Suppressor macrophage treated with lipopolysaccharide for 1 hour (primary cell): ENCODE measurements at regions not wholly inside any gene's neighbourhood (a gene's known extent, or its start where the extent isn't known, plus 50 kb on each side); places are given as distances from the start of the nearest gene placed in this dataset.

Experiments used
- DNase-seq, 3 donors: peaks; one replicate each; pipeline ENCODE4 v3.0.0-alpha.2; 2020 to 2022

DNA sequence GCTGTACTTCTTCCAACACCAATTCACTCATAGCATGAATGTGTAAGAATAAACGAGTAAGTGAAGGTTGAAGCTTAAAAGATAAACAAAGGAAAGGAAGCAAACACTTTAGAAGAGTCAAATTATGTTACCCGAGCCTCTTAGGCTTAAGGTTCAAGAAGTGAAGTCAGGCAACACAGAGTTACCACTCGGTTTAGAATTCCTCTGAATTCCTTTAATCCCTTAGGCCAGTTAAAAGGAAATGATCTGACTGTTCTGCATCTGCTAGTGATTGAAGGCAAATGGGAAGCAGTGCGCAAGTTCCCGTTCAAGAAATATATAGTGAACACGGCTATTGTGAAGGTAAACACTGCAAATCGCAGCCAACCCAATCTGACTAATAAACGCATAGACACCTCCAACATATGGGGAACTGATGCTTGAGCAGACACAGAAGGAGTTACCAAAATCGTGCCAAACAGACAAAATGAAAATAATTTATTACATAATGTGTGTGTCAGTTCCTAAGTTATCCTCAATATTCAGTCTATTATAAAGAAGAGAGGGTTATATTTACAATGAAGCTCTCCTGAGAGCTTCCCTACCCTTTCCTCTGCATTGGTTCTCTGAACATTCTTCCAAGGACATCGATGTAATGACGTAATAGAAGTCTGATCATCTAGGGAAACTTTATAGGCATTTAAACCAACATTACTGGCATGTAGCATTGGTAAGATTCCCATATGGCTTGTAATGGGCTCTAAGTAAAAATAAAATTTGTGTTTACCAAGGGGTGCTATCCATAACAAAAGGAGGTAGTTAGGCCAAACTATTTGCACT is 837.1 kb upstream of the ZNF608 start:
- no peak for DNase-seq

DNA sequence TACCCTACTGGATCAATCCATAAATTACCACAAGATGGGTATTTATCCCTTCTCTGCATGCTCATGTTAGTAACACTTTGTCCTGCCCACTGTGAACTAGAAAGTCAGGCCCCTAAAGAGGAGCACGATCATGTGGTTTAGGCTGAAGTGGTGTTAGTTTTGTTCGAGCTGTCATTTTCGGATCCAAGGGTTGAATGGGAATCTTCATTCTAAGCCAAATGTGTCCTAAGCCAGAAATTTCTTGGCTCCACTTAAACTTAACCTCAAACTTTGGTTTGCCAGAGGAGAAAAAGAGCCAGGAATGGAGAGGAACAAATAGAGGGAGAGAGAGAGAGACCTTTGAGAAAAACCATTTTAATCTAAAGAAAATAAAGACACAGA is 837.7 kb upstream of the ZNF608 start:
- no peak for DNase-seq

DNA sequence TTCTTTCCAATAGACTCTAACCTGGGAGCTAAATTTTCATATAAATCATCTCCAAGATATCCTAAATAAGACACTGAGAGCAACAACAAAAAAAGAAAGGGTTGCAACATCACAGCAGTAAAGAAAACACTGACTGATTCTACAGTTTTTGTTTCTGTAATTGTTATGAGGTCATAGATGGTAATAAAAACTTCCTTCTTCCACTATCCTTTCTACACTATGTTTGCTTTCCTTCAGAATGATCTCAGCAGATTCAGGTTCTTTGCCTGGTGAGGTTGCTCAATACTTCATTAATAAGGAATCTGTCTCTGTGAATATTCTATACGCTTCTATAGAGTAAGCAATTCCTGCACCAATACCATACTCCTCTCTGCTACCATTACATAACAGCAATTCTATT is 835.6 kb upstream of the GRAMD2B start:
- DNase-seq: no peak

DNA sequence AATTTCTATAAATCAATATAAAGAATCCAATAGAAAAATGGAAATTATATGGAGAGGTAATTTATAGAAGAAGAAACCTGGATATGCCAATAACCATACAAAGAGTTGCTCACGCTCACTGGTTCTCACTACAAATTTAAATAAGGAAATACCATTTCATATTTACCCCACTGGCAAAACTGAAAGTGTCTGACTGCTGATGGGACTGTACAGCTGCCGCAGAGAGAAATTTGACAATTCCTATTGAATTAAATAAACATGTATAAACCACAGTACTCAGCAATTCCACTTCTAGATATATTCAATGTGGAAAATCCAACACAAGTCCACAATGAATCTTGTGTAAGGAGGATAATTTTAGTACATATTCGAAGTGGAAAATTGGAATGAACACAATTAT is 830.4 kb upstream of the GRAMD2B start:
- no peak for DNase-seq

DNA sequence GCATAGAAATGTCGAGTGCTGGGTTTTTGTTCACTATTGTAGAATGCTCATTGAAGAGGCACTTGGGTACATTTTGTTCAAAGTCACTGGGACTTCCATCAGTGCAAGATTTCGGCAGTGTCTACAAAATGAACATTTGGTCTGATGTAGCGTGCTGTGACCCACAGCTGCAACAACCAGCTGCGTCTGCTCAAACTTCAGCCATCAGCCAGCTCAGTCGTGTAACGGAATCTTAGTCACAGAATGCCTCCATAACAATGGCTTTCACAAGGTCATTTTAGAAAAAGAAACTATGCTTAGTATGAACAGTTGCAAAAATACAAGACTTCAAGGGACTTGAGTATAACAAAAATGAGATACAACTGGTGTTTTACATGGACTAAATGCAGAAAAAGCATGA is 828.1 kb upstream of the GRAMD2B start:
- DNase-seq: no peak

DNA sequence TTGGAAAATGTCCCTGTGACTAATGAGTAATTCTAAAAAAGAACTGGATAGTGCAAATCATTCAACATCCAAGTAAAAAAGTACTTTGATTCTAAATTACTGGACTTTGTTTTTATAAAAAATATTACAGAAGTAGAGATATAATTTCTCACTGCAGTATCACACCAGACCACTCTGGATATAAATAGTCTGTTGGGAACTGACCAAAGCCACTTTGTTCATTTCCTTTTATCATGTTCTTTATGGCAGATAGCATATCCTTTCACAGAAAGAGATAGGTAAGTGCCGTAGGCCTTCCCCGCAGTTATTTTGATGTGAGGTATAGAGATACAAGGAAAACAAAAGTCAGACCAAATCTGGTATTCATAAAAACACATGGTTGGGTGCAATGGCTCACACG is 827.4 kb upstream of the GRAMD2B start:
- DNase-seq: no peak

DNA sequence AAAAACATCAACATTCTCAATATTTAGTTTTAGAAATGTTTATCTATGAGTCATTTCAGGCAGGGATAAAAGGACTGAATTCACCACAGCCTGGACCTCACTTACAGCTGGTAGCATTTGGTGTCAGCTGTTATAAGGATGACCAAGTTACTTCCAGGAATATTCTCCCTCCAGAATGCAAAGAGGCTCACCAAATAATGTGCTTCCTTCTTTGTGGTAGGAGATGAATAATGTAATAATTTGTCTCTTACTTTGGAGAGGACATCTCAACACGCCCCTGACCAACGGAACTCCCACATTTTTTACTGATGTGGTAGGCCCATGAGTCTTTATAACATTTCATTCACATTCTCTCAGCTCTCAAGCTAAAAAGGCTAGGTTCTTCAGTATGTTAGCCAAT is 825.9 kb upstream of the GRAMD2B start:
- DNase-seq: no peak

DNA sequence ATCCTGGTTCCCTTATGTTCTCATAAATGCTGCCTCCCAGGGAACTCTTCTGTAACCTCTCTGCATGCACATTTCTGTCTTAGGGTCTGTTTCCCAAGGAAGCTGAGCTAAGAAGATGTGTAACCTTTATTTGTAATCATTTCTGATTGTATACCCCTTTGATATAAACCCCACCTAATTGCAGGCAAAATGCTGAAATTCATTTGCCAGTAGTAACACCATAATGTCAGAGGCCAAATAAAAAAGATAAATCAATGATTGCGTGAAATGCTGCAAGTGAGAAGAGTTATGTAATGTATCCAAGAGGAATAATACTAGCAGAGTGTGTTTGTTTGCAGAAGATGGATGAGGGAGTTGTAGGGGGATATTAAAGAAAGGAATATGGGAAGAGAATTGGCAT is 822.6 kb upstream of the GRAMD2B start:
- no peak for DNase-seq

DNA sequence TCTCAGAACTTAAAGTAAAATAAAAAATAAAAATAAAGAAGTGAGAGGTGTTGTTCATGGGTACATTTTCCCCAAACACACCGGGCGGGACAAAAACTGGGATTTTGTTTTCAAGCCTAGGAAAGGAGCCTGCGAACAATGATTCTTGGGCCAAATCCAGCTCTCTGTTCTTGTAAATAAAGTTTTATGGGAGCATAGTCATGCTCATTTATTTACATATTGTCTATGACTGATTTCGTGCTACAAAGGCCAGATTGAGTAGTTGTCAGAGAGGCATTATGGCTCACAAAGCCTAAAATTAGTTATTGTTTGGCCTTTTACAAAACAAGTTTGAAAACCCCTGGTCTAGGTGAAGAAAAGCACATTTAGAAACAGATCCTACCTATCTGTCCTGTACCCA is 821.0 kb upstream of the GRAMD2B start:
- no peak for DNase-seq

DNA sequence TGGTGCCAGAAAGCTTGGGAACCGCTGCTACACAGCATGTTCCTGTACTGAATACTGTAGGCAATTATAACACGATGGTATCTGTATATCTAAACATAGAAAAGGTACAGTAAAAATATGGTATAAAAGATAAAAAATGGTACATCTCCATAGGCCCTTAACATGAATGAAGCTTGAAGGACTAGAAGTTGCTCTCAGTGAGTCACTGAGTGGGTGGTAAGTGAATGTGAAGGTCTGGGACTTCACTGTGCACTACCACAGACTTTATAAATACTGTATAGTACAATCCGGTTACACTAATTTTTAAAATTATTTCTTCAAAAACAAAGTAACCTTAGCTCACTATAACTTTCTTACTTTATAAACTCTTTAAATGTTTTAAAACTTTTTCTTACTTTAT is 819.9 kb upstream of the GRAMD2B start:
- DNase-seq: peak in 1 of 3 donors; percentile 1

DNA sequence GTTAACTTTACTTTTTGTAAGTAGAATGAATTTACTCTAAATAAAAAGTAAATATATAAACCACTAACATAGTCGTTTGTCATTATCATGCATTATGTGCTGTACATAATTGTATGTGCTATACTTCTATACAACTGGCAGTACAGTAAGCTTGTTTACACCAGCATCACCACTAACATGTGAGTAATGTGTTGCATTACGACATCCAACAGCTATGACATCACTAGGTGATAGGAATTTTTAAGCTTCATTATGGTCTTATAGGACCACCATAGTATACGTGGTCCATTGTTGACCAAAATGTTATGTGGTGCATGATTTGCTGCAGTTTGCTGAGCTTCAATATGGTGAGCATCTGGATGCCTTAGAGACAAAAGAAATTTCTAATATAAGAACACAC is 819.1 kb upstream of the GRAMD2B start:
- DNase-seq: no peak

DNA sequence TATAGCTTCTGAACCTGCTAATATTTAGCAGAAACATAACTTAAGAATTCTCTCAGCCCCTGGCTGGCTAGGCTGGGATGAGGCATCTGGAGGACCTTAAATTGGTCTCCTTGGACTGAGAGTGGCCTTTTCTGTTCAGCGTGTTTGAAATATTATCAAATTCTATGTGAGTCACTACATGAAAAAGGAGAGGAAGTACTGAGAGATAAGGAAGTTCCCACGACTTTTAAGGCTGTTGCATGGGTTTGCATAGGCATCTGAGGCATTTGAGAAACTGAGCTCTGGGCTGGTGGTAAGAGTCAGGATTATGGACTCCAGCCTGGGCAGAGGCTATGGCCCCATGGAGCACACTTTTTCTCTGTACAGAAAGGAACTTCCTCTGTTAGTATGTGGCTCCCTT is 816.2 kb upstream of the GRAMD2B start:
- peak in 2 of 3 donors; percentile 10 to 28 for DNase-seq

DNA sequence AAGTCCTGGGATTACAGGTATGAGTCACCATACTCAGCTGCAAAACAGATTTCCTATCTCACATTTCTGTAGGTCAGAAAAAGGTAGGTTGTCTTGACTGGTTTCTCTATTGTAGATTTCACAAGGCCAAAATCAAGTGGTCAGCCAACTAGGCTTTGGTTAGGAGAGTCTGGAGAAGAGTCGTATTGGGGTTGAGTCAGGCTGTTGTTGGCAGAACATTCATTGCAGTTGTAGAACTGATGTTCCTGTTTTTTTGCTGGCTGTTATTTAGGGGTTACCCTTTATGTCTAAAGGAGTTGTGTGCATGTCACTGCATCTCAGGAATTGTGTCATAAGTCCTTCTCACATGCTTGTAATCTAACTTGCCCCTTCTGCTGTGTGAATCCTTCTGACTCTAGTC is 814.2 kb upstream of the GRAMD2B start:
- DNase-seq: peak in 2 of 3 donors; percentile 1 to 3

DNA sequence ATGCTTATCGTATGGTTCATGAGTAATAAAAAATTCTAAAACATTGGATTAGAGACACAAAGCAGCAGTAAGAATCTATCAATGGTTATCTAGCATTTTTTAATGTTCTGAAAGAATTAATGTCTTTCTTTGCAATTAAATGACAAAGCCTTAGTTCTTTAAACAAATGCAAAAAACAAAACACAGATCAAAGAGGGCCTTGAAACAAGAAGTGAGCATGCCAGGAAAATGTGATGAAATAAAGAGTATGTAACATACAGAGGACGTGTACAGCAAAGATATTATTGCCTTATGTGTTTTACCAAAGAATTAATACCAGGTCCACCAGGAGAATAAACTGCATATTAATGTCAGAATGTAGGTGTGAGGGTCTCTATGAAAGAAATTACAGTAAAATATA is 812.3 kb upstream of the GRAMD2B start:
- no peak for DNase-seq

DNA sequence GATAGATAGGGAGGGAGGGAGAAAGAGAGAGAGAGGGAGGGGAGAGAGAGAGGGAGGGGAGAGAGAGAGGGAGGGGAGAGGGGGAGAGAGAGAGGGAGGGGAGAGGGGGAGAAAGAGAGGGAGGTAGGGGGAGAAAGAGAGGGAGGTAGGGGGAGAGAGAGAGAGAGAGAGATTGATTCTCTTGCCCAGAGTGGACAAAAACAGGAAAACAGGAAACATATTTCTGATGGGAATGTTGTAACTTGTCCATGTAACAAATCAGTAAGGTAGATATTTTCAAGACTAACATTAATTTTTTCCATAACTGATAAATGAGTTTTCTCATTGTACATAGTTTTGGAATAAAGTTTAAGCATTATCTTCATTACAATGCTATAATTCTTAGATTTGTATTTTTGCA is 811.7 kb upstream of the GRAMD2B start:
- no peak for DNase-seq

DNA sequence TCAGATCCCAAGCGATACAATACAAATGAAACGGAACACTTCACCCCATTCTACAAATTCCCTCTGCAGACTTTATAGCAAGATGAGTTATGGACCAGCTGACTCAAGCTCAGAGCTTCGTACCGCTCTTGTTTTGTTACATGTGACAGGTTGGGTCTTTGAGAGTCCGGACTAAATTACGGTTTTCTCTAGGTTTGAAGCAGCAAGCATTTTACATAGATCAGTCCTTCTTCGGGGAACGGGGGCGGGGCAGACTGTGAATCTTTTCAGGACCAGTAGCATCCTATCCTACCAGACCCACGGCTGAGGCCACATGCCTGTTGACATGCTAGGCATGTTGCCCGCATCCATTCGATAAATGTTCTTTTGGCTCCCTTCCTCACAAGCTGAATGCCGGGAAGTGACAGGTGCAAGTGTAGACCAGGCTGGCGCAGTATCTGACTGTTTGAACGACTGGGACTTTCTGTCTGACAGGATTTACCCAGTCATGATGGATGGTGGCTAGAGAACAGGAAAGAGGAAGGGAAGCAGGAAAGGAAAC is 811.0 kb upstream of the GRAMD2B start:
- no peak for DNase-seq

DNA sequence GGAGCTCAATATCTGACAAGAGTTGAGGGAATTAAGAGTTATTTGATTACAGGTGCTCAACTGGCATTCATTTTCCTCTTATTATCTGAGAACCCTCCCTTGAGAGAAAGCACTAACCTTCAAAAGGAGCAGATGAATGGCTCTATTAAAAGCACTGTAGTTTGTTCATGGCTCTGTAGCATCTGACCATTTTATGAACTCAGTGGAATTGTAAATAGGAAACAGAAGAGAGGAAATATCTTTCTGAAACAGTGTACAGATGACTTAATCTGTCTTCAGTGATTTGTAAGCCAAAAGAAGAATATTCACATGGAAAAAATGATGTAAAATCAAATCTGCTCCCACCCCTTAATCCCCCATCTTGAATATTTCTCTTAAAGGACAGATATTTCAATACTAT is 810.4 kb upstream of the GRAMD2B start:
- no peak for DNase-seq

DNA sequence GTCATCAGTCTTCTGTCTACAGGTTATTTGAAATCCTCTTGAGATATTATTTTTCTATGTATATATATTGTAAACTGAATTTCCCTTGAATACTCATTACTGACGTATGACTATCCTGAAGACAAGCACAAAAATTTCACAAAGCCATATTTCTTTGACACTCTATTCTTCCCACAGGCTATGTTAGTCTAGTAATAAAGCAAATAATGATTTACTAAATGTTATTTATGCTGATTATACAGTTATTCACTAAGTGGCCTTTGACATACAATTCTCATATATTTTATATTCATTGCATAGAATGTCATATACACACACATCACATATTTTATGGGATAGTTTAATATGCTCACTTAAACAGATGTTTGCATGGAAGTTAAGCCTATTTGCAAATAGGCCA is 793.0 kb upstream of the GRAMD2B start:
- no peak for DNase-seq

DNA sequence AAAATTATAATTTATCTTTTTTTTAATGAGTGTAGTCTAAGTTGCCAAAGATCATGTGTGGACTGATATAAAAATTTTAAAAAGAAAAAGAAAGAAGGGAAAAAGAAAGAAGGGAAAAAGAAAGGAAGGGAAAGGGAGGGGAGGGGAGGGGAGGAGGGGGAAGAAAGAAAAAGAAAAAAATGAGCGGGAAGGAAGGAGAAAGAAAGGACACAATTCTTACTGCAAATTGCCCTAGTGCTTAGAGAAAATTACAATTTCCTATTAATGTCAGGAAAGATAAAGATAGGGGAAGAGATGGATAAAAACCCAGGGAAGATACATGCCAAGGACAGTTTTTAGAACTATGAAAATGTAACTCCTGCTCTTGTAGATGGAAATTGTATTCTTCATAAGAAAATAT is 789.7 kb upstream of the GRAMD2B start:
- no peak for DNase-seq

DNA sequence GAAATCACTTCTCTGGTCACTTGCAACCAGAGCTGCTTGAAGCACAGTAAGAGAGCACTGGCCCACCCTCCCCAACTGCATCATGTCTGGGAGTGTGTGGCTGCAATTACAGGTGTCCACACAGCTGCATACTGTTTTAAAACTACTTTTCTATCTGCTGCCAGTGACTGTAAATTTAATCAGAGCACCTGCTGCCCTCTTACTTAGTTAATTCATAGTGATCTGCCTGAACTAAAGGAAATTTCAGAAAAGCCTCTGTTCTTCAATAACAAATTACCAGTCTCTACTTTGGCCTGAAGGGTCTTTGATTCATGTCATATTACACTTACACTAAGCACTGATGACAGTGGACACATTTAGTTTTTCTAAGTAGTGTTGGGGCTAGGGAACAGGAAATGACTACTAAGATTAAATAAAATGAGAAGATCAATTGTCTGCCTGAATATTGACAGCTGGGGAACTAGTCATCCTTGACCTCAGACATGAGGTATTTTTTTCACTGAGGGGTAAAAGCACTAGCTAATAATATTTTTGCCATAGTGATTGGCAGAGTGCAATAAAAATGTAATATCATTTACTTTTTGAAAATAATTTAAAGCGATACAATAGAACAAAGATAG is 788.9 kb upstream of the GRAMD2B start:
- DNase-seq: no peak

DNA sequence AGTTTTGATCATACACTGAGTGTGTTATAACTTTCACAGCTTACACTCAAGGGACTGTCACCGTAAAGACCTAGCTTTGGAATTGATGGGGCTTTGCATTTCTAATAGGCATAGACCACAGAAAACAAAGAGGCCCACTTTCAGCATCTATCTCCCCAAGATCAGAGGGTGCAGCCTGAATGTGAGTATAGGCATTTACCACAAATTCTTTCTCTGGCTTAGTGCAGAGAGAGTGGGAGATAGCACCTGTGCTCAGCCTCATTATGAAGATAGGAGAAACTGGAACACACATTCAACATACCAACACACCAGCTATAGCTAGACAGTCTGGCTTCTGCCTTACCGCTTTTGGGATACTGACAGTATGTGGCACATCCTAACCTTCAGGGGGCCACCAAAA is 783.4 kb upstream of the GRAMD2B start:
- no peak for DNase-seq

DNA sequence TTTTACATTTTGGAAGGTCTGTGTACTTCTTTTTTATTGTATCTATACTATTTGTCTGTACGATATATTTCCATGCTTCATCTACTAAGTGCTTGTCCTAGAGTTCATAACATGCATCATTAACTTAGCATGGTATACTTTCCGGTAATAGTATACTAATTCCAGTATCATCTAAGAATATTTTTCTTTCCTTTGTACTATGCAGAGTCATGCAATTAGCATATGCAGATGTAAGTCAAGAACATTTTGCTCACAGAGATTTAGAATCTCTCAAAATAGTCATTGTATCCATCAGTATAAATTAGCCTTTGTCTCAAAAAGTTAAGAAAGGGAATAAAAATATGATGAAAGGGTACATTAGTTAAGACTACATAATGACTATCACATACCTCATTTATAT is 770.4 kb upstream of the GRAMD2B start:
- no peak for DNase-seq

DNA sequence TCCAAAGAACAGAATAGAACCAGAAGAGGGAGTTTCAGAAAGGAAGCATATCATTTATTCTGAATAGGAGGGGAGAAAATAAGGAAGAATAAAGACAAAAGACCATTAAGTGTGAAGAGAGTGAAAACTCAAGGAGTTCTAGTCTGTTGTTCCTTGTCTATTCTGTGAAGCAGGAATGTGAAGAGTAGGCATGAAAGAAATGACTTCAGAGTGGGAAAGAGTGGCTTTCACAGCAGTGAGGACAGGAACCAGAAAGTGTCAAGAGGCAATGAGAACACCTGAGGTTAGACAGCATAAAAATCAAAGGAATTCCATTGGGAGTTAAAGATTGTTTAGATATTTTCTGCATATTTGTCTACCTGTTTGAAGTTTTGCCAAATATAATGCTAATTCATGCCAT is 768.8 kb upstream of the GRAMD2B start:
- DNase-seq: no peak

DNA sequence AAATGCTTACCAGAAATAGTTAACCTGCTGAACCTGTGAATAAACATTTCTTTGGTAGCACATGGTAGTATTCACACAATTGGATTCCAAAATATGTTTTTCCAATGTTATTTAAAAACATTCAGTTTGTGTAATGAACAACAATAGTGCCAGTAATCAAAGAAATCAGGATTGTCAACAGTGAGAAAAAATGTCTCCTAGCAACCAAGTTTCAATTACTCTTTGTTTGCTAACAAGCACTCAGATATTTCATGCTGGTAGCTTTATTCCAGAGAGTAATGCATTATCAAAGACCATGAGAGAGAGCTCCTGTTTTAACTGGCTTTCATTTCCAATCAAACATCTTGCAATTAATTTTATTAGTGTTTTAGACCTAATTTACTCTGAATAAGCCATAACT is 768.1 kb upstream of the GRAMD2B start:
- no peak for DNase-seq

DNA sequence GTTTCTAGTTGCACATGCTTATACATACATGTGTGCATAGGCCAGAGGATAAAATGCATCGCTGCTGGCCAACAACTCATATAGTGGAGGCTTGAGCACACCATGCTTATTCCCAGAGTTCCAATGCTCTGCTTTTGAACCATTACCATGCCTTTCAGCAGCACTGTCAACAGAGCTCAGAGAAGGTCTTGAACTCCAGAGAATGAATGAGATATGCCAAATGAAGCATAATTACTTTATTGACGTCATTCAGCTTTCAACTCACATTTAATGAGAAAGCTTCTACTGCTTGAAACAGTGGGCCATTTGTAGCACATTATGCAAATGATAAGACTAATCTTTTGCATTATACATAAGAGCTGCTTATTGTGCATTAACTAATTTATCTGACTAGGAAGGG is 765.3 kb upstream of the GRAMD2B start:
- DNase-seq: no peak
